Activated CD4-positive, alpha-beta T cell treated with anti-CD3 and anti-CD28 coated beads, Interleukin-2, amount 50 U/mL, for 48 hours (primary cell): ENCODE measurements at regions not wholly inside any gene's neighbourhood (a gene's known extent, or its start where the extent isn't known, plus 50 kb on each side); places are given as distances from the start of the nearest gene placed in this dataset.

Source experiments
- DNase-seq, 2 experiments: peaks; one replicate each; pipeline ENCODE4 v3.0.0-alpha.2; 2020

GRCh38 chr11:130720232-130721022, 195.9 kb downstream of the SNX19 start:
- DNase-seq: no peak

GRCh38 chr11:130721023-130721681, 195.1 kb downstream of the SNX19 start:
- DNase-seq: no peak

GRCh38 chr11:130721736-130722135, 194.5 kb downstream of the SNX19 start:
- no peak for DNase-seq

- no peak for DNase-seq
Observed at GRCh38 chr11:130722401-130722800, 193.9 kb downstream of the SNX19 start.

- no peak for DNase-seq
Observed at GRCh38 chr11:130725421-130726233, 190.7 kb downstream of the SNX19 start.

GRCh38 chr11:130726234-130727037, 189.8 kb downstream of the SNX19 start:
- DNase-seq: no peak

GRCh38 chr11:130727157-130728119, 188.8 kb downstream of the SNX19 start:
- no peak for DNase-seq

GRCh38 chr11:130728185-130729180, 187.8 kb downstream of the SNX19 start:
- DNase-seq: no peak

- DNase-seq: no peak
Observed at GRCh38 chr11:130729193-130729592, 187.1 kb downstream of the SNX19 start.

- no peak for DNase-seq
Observed at GRCh38 chr11:130729678-130730300, 186.5 kb downstream of the SNX19 start.

- no peak for DNase-seq
Observed at GRCh38 chr11:130731401-130731800, 184.9 kb downstream of the SNX19 start.

- no peak for DNase-seq
Observed at GRCh38 chr11:130732476-130732875, 183.8 kb downstream of the SNX19 start.

GRCh38 chr11:130737041-130737830, 179.0 kb downstream of the SNX19 start:
- no peak for DNase-seq

- DNase-seq: no peak
Observed at GRCh38 chr11:130737866-130738431, 178.3 kb downstream of the SNX19 start.

GRCh38 chr11:130738611-130739010, 177.7 kb downstream of the SNX19 start:
- no peak for DNase-seq

- no peak for DNase-seq
Observed at GRCh38 chr11:130740819-130741218, 175.5 kb downstream of the SNX19 start.

GRCh38 chr11:130744794-130745193, 171.5 kb downstream of the SNX19 start:
- DNase-seq: no peak

- DNase-seq: no peak
Observed at GRCh38 chr11:130749216-130749615, 167.1 kb downstream of the SNX19 start.
